ENCODE measurements at regions not wholly inside any gene's neighbourhood (a gene's known extent, or its start where the extent isn't known, plus 50 kb on each side); places are given as distances from the start of the nearest gene placed in this dataset.

- TF ChIP-seq CTCF (IDR thresholded peaks at IDR 0.05) (no peak), EZH2 (IDR thresholded peaks at IDR 0.05; ENCODE audit: borderline replicate concordance, insufficient read depth, low read depth, low read length, poor library complexity, severe bottlenecking) (no peak)
Measured at GRCh38 chr12:24480766-24481449, 468.0 kb downstream of the BCAT1 start.
